Fibroblast of upper back skin (primary cell): ENCODE measurements at regions not wholly inside any gene's neighbourhood (a gene's known extent, or its start where the extent isn't known, plus 50 kb on each side); places are given as distances from the start of the nearest gene placed in this dataset.
A peak's percentile ranks its signal among the peaks of the same experiment; 100 is the strongest.

Experiments used
- DNase-seq: peaks from one replicate; pipeline ENCODE4 v3.0.0-alpha.2; 2013

GRCh38 chr10:31754803-31755624 lies 173.6 kb downstream of the ARHGAP12 start:
- DNase-seq = peak; percentile 49

- DNase-seq = no peak
Measured at GRCh38 chr10:31753681-31754080, 174.9 kb downstream of the ARHGAP12 start.

GRCh38 chr10:31752170-31752569 lies 176.5 kb downstream of the ARHGAP12 start:
- DNase-seq = no peak

- DNase-seq = no peak
Measured at GRCh38 chr10:31751738-31752080, 176.9 kb downstream of the ARHGAP12 start.

GRCh38 chr10:31751051-31751737 lies 177.4 kb downstream of the ARHGAP12 start:
- no peak for DNase-seq

- DNase-seq = no peak
Measured at GRCh38 chr10:31749981-31750840, 178.4 kb downstream of the ARHGAP12 start.

GRCh38 chr10:31749301-31749700 lies 179.3 kb downstream of the ARHGAP12 start:
- no peak for DNase-seq

- DNase-seq = peak; percentile 98
Measured at GRCh38 chr10:31745612-31746376, 182.8 kb downstream of the ARHGAP12 start.

- no peak for DNase-seq
Measured at GRCh38 chr10:31744025-31744424, 184.6 kb downstream of the ARHGAP12 start.

GRCh38 chr10:31742255-31742654 lies 186.4 kb downstream of the ARHGAP12 start:
- no peak for DNase-seq

- no peak for DNase-seq
Measured at GRCh38 chr10:31741473-31741872, 187.2 kb downstream of the ARHGAP12 start.

- DNase-seq = peak; percentile 99
Measured at GRCh38 chr10:31739711-31740110, 188.9 kb downstream of the ARHGAP12 start.

GRCh38 chr10:31739146-31739545 lies 189.5 kb downstream of the ARHGAP12 start:
- DNase-seq = no peak

- no peak for DNase-seq
Measured at GRCh38 chr10:31731711-31732110, 196.9 kb downstream of the ARHGAP12 start.

- no peak for DNase-seq
Measured at GRCh38 chr10:31730776-31731175, 197.9 kb downstream of the ARHGAP12 start.

- no peak for DNase-seq
Measured at GRCh38 chr10:31728698-31729224, 199.9 kb downstream of the ARHGAP12 start.

- no peak for DNase-seq
Measured at GRCh38 chr10:31725436-31725835, 203.2 kb downstream of the ARHGAP12 start.

GRCh38 chr10:31724296-31724695 lies 204.3 kb downstream of the ARHGAP12 start:
- no peak for DNase-seq

GRCh38 chr10:31723106-31723750 lies 205.4 kb downstream of the ARHGAP12 start:
- peak; percentile 57 for DNase-seq

- no peak for DNase-seq
Measured at GRCh38 chr10:31721096-31721495, 207.5 kb downstream of the ARHGAP12 start.

GRCh38 chr10:31720546-31720945 lies 208.1 kb downstream of the ARHGAP12 start:
- no peak for DNase-seq

GRCh38 chr10:31709476-31709875 lies 219.2 kb downstream of the ARHGAP12 start:
- no peak for DNase-seq
